GM12878 (cell line): ENCODE measurements at regions not wholly inside any gene's neighbourhood (a gene's known extent, or its start where the extent isn't known, plus 50 kb on each side); places are given as distances from the start of the nearest gene placed in this dataset.

Source experiments
- ATAC-seq: fragments of 200-7000 bp; cut with Tn5 transposase; 3 replicates; pipeline ENCODE4 v1.9.1; 2020; ENCODE audit warnings: mild to moderate bottlenecking, moderate library complexity
- BruUV-seq: library from RNA; stranded (reverse); fragments of 400-500 nt; replicated peaks from 2 replicates; lab custom pipeline; 2021; lab: Mats Ljungman, UMichigan
- CTCF ChIA-PET: fragments of 300-600 bp; sonication (Branson Sonifier 250); formaldehyde crosslinking; extraction: SDS; loops from one replicate; lab custom pipeline; 2021; ENCODE audit warnings: inconsistent platforms; lab: Yijun Ruan, JAX
- POLR2A ChIA-PET: fragments of 350-600 bp; formaldehyde crosslinking; extraction: SDS; loops from one replicate; lab custom pipeline; 2021; ENCODE audit warnings: inconsistent platforms; lab: Charles Lee
- RAD21 ChIA-PET: fragments of 300-600 bp; sonication (Branson Sonifier 250); formaldehyde crosslinking; loops from one replicate; lab custom pipeline; 2023; ENCODE audit warnings: antibody characterized with exemption; ENCODE audit not compliant: unreplicated experiment; lab: Charles Lee
- SMC1A ChIA-PET: fragments of 300-600 bp; sonication (Branson Sonifier 250); formaldehyde crosslinking; loops from one replicate; lab custom pipeline; 2023; ENCODE audit not compliant: unreplicated experiment, uncharacterized antibody; lab: Charles Lee
- DNase-seq: peaks from one replicate; pipeline ENCODE4 v3.0.0-alpha.2; 2011; ENCODE audit warnings: low read depth, low spot score
- FAIRE-seq: peaks from 3 replicates; lab custom pipeline; 2011; peaks lifted over from hg19 to GRCh38; lab: Jason Lieb, UNC
- H2AFZ ChIP-seq: 2 replicates; pipeline ENCODE4 v1.6.0; 2011; ENCODE audit warnings: low read depth, low read length, control low read depth; ENCODE audit not compliant: control insufficient read depth
- H3K27ac ChIP-seq: 2 replicates; pipeline ENCODE4 v1.5.1; 2011; ENCODE audit warnings: control low read depth; ENCODE audit not compliant: control insufficient read depth, insufficient read depth
- H3K27me3 ChIP-seq, 2 experiments: replicated peaks in 1 of 2; 2 replicates each; pipeline versions ENCODE4 v1.6.0 to v1.6.1; 2011; ENCODE audit warnings: low read length in 1 of 2; ENCODE audit not compliant: control insufficient read depth in 2 of 2, insufficient read depth in 2 of 2
- H3K36me3 ChIP-seq, 2 experiments: 2 replicates each; pipeline ENCODE4 v1.5.1; 2011; ENCODE audit warnings: low read length in 1 of 2; ENCODE audit not compliant: control insufficient read depth in 2 of 2, insufficient read depth in 2 of 2
- H3K4me1 ChIP-seq: 2 replicates; pipeline ENCODE4 v1.6.1; 2011; ENCODE audit warnings: mild to moderate bottlenecking, low read length, moderate library complexity, mixed read lengths; ENCODE audit not compliant: control insufficient read depth, insufficient read depth
- H3K4me2 ChIP-seq: 2 replicates; pipeline ENCODE4 v1.6.0; 2011; ENCODE audit warnings: control low read depth; ENCODE audit not compliant: control insufficient read depth, insufficient read depth
- H3K4me3 ChIP-seq: fragments of 200-600 bp; sonication (generic); 2 replicates; pipeline ENCODE4 v1.5.1; 2016
- H3K79me2 ChIP-seq: 2 replicates; pipeline ENCODE4 v1.6.0; 2011; ENCODE audit warnings: low read length; ENCODE audit not compliant: control insufficient read depth, insufficient read depth
- H3K9ac ChIP-seq: 2 replicates; pipeline ENCODE4 v1.8.0; 2011; ENCODE audit warnings: low read length, control low read depth, mixed read lengths; ENCODE audit not compliant: control insufficient read depth, insufficient read depth
- H3K9me3 ChIP-seq: replicated peaks from 3 replicates; pipeline ENCODE4 v1.5.1; 2011; ENCODE audit warnings: mild to moderate bottlenecking, low read length; ENCODE audit not compliant: control insufficient read depth, insufficient read depth
- H4K20me1 ChIP-seq: 2 replicates; pipeline ENCODE4 v1.6.0; 2011; ENCODE audit not compliant: control insufficient read depth, insufficient read depth
- ASH2L ChIP-seq: fragments of 300-600, 200-600 bp; sonication (generic); IDR thresholded peaks from 2 replicates; pipeline ENCODE4 v1.6.1; 2017; ENCODE audit warnings: low read depth, mild to moderate bottlenecking, borderline replicate concordance
- ATF7 ChIP-seq: fragments of 450-650 bp; IDR thresholded peaks from 2 replicates; pipeline ENCODE4 v1.6.1; 2016; ENCODE audit warnings: low read depth, mild to moderate bottlenecking
- CBFB ChIP-seq: IDR thresholded peaks from 2 replicates; pipeline ENCODE4 v1.6.1; 2016; ENCODE audit warnings: antibody characterized with exemption, low read depth
- CBX5 ChIP-seq: sonication (generic); IDR thresholded peaks from 2 replicates; pipeline ENCODE4 v1.6.1; 2016; ENCODE audit warnings: low read depth, moderate library complexity, mild to moderate bottlenecking, inconsistent platforms
- CHD4 ChIP-seq: fragments of 200-600 bp; sonication (generic); IDR thresholded peaks from 2 replicates; pipeline ENCODE4 v1.6.1; 2016; ENCODE audit warnings: mild to moderate bottlenecking
- ESRRA ChIP-seq: IDR thresholded peaks from 2 replicates; pipeline ENCODE4 v1.6.1; 2012; ENCODE audit warnings: mild to moderate bottlenecking, low read length, improper control_type of control experiment
- GATAD2B ChIP-seq: fragments of 450-650 bp; conservative IDR thresholded peaks from 2 replicates; pipeline ENCODE4 v1.6.1; 2017; ENCODE audit warnings: low read depth, mild to moderate bottlenecking, moderate library complexity
- IKZF2 ChIP-seq, 2 experiments: fragments of 450-650 bp; IDR thresholded peaks; 2 replicates each; pipeline ENCODE4 v1.6.1; 2017; ENCODE audit warnings: mild to moderate bottlenecking in 2 of 2, moderate library complexity in 2 of 2
- NFXL1 ChIP-seq: fragments of 450-650 bp; IDR thresholded peaks from 2 replicates; pipeline ENCODE4 v1.6.1; 2017; ENCODE audit warnings: antibody characterized with exemption, mild to moderate bottlenecking, borderline replicate concordance
- RCOR1 ChIP-seq: conservative IDR thresholded peaks from 2 replicates; pipeline ENCODE4 v1.6.1; 2012; ENCODE audit warnings: low read depth, low read length, improper control_type of control experiment
- RFX5 ChIP-seq: IDR thresholded peaks from 2 replicates; pipeline ENCODE4 v1.6.1; 2011; ENCODE audit warnings: low read depth, low read length, improper control_type of control experiment
- SP1 ChIP-seq: IDR thresholded peaks from one replicate; pipeline ENCODE4 v1.6.1; 2011; ENCODE audit warnings: low read depth, low read length
- SREBF1 ChIP-seq: IDR thresholded peaks from 2 replicates; pipeline ENCODE4 v1.6.1; 2012; ENCODE audit warnings: mild to moderate bottlenecking, low read length
- TAF1 ChIP-seq: IDR thresholded peaks from 2 replicates; pipeline ENCODE4 v1.6.1; 2011; ENCODE audit warnings: mild to moderate bottlenecking, low read depth, low read length, borderline replicate concordance
- ZBTB11 ChIP-seq: fragments of 450-650 bp; formaldehyde crosslinking; IDR thresholded peaks from 2 replicates; pipeline ENCODE4 v1.5.0; 2022; ENCODE audit warnings: mild to moderate bottlenecking, missing genetic modification characterization
- WGBS: methylation state at CpG from one replicate; pipeline ENCODE4 v1.1.6; 2016; ENCODE audit warnings: low lambda C conversion rate; ENCODE audit not compliant: insufficient replicate concordance, insufficient coverage; ENCODE audit errors: missing lambda C conversion rate; 5-methylcytosine and 5-hydroxymethylcytosine counted together
- in situ Hi-C: fragments of 300-500 bp; cut with MboI; formaldehyde crosslinking; loops from 9 replicates; pipeline ENCODE4 v1.14.3; 2018; ENCODE audit warnings: mixed read lengths
- intact Hi-C: fragments of 100-400 bp; cut with micrococcal nuclease; formaldehyde crosslinking; loops from one replicate; pipeline ENCODE4 v1.14.2; 2022; ENCODE audit not compliant: unreplicated experiment

DNA sequence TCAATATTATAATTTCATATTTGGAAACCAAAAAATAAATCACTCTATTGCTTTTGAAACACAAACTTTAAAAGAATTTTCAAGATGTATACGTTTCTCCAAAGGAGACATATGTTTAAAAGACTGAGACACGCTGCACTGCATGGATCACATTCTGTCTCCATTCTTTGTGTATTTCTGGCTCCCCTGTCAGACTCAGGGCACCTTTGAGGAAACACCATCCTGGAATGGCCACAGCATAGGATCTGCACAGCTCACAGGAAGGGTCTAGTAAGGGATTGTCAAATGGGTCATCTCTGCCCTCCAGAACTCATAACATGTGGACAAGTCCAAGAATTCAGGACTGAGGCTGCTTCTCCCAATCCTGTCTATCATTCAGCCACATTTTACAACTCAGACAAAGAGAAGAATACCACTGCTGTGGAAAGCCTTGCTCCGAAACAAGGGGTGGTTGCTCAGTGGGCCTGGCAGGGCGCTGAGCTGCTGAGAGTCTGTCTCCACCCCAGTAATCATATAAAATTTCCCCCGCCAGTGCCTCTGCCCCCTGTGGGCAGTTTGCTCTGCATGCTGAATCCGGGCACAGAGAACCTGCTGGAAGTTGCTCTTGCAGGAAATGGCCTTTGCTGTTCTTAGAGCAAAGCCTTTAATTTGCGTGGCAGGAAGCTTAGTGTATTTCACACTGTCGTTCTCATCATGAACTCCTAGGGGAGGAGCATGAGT is 85.3 kb upstream of the KLHL29 start:
- ATAC-seq (no peak), DNase-seq (no peak), FAIRE-seq (no peak)
- TF ChIP-seq CBX5 (no peak), IKZF2 (IDR thresholded peaks at IDR 0.05) (no peak), RFX5 (no peak), SP1 (no peak), GATAD2B (no peak)
- no peak overlapping the region for H3K9ac ChIP-seq
- H3K36me3 ChIP-seq = no peaks in the 10 kb centered on the region
- ChIA-PET POLR2A (no interaction called here), RAD21 (no interaction called here), SMC1A (no interaction called here), CTCF (no interaction called here)
- intact Hi-C loops (no loop called here), in situ Hi-C loops (no loop called here)
- peaks cover 4 to 6% of the 10 kb centered on the region in 2 experiments; a peak in 2 of 4 replicates for H3K27me3 ChIP-seq
- H3K4me1 ChIP-seq = no peaks in the 10 kb centered on the region
- no peak overlapping the region for H2AFZ ChIP-seq
- H3K4me2 ChIP-seq = no peak overlapping the region
- H3K27ac ChIP-seq = no peak overlapping the region
- H4K20me1 ChIP-seq = no peaks in the 10 kb centered on the region
- BruUV-seq = no TSS peak
- no peaks in the 10 kb centered on the region for H3K79me2 ChIP-seq
- no peaks in the 10 kb centered on the region for H3K9me3 ChIP-seq
- no peak overlapping the region for H3K4me3 ChIP-seq
- WGBS = 28% methylated on average over 8 of the region's 8 CpGs

GRCh38 chr2:23301136-23301535 is 83.8 kb upstream of the KLHL29 start:
- intact Hi-C loops (no loop called here), in situ Hi-C loops (no loop called here)
- ChIA-PET SMC1A (interaction anchor here (0.9 kb wide), 1 partner anchor 22 kb away, joined by 3 read pairs; no protein-coding TSS in a partner anchor), RAD21 (interaction anchor here (0.6 to 1.1 kb wide), 2 partner anchors 20 to 34 kb away, joined by 3 to 4 read pairs; no protein-coding TSS in a partner anchor), POLR2A (no interaction called here), CTCF (interaction anchor here (0.8 to 1.8 kb wide), 2 partner anchors 8 to 11 kb away, joined by 3 to 4 read pairs; no protein-coding TSS in a partner anchor)
- Histone ChIP-seq H3K4me3 (no peak overlapping the region), H3K4me2 (no peak overlapping the region), H3K27ac (no peak overlapping the region), H4K20me1 (no peaks in the 10 kb centered on the region), H3K36me3 (no peaks in the 10 kb centered on the region), H3K79me2 (no peaks in the 10 kb centered on the region), H3K9me3 (no peaks in the 10 kb centered on the region), H2AFZ (no peak overlapping the region), H3K27me3 (peaks cover 4 to 6% of the 10 kb centered on the region in 2 experiments; a peak in 2 of 4 replicates), H3K9ac (no peak overlapping the region), H3K4me1 (no peaks in the 10 kb centered on the region)
- BruUV-seq = no TSS peak
- DNase-seq (no peak), ATAC-seq (no peak), FAIRE-seq (no peak)
- TF ChIP-seq TAF1 = no peak
- no peak for TF ChIP-seq NFXL1
- TF ChIP-seq SREBF1 = no peak
- no peak for TF ChIP-seq CBFB
- no peak for TF ChIP-seq ASH2L
- TF ChIP-seq RCOR1 = no peak
- TF ChIP-seq ZBTB11 = no peak
- TF ChIP-seq ATF7 = no peak
- no peak for TF ChIP-seq ESRRA
- no peak for TF ChIP-seq CHD4
